ENCODE measurements at regions not wholly inside any gene's neighbourhood (a gene's known extent, or its start where the extent isn't known, plus 50 kb on each side); places are given as distances from the start of the nearest gene placed in this dataset.

- intact Hi-C loops (cut with DNase I; ENCODE audit: low total_unique reads) = no loop called here
- 71 to 82% (median 78%) methylated on average over 15 to 17 of the region's 17 CpGs for WGBS, 5 donors
- no peak for TF ChIP-seq POLR2A (IDR thresholded peaks at IDR 0.05)
- TF ChIP-seq CTCF (IDR thresholded peaks at IDR 0.05) = no peak
- no peak for TF ChIP-seq POLR2AphosphoS5 (IDR thresholded peaks at IDR 0.05)
- no peak for TF ChIP-seq EP300 (IDR thresholded peaks at IDR 0.05)
Observed at GRCh38 chr17:22265807-22266206, 573.5 kb downstream of the KCNJ18 start.

GRCh38 chr17:22266231-22266630, 573.9 kb downstream of the KCNJ18 start:
- intact Hi-C loops (cut with DNase I; ENCODE audit: low total_unique reads) = no loop called here

More at GRCh38 chr17:22265807-22266206, 573.5 kb downstream of the KCNJ18 start:
- Histone ChIP-seq H3K36me3 (no peaks in the 10 kb centered on the region), H3K4me3 (no peak overlapping the region), H3K27ac (no peak overlapping the region), H3K4me1 (no peaks in the 10 kb centered on the region), H3K9me3 (peaks cover 0 to 68% (median 33%) of the 10 kb centered on the region in 4 donors), H3K27me3 (no peaks in the 10 kb centered on the region)
- peak in 1 of 2 donors; percentile 13 for DNase-seq

GRCh38 chr17:22267019-22267418, 574.7 kb downstream of the KCNJ18 start:
- TF ChIP-seq CTCF (IDR thresholded peaks at IDR 0.05) (no peak), POLR2AphosphoS5 (IDR thresholded peaks at IDR 0.05) (no peak), POLR2A (IDR thresholded peaks at IDR 0.05) (no peak), EP300 (IDR thresholded peaks at IDR 0.05) (no peak)
- DNase-seq = no peak
- Histone ChIP-seq H3K9me3 (peaks cover 0 to 78% (median 34%) of the 10 kb centered on the region in 4 donors), H3K36me3 (no peaks in the 10 kb centered on the region), H3K27ac (no peak overlapping the region), H3K4me3 (no peak overlapping the region), H3K27me3 (no peaks in the 10 kb centered on the region), H3K4me1 (no peaks in the 10 kb centered on the region)
- intact Hi-C loops (cut with DNase I; ENCODE audit: low total_unique reads) = no loop called here
- 87 to 92% (median 89%) methylated on average over 9 of the region's 9 CpGs for WGBS, 5 donors

More at GRCh38 chr17:22266231-22266630, 573.9 kb downstream of the KCNJ18 start:
- Histone ChIP-seq H3K9me3 (peaks cover 0 to 71% (median 34%) of the 10 kb centered on the region in 4 donors), H3K4me3 (no peak overlapping the region), H3K4me1 (no peaks in the 10 kb centered on the region), H3K27me3 (no peaks in the 10 kb centered on the region), H3K36me3 (no peaks in the 10 kb centered on the region), H3K27ac (no peak overlapping the region)
- peak in 1 of 2 donors; percentile 17 for DNase-seq
- WGBS, 5 donors = 63 to 73% (median 65%) methylated on average over 17 to 18 of the region's 18 CpGs
- TF ChIP-seq CTCF (IDR thresholded peaks at IDR 0.05) = no peak
- TF ChIP-seq POLR2AphosphoS5 (IDR thresholded peaks at IDR 0.05) = no peak
- no peak for TF ChIP-seq POLR2A (IDR thresholded peaks at IDR 0.05)
- no peak for TF ChIP-seq EP300 (IDR thresholded peaks at IDR 0.05)

GRCh38 chr17:22268214-22268911, 576.0 kb downstream of the KCNJ18 start:
- peak in 1 of 2 donors; percentile 24 for DNase-seq
- no peaks in the 10 kb centered on the region for H3K36me3 ChIP-seq
- WGBS, 5 donors = 68 to 83% (median 78%) methylated on average over 24 to 25 of the region's 25 CpGs
- intact Hi-C loops (cut with DNase I; ENCODE audit: low total_unique reads) = no loop called here
- no peak for TF ChIP-seq POLR2AphosphoS5 (IDR thresholded peaks at IDR 0.05)
- no peak for TF ChIP-seq POLR2A (IDR thresholded peaks at IDR 0.05)
- H3K9me3 ChIP-seq = peaks cover 0 to 74% (median 34%) of the 10 kb centered on the region in 4 donors
- no peak overlapping the region for H3K4me3 ChIP-seq
- no peaks in the 10 kb centered on the region for H3K4me1 ChIP-seq
- H3K27me3 ChIP-seq = no peaks in the 10 kb centered on the region
- no peak overlapping the region for H3K27ac ChIP-seq

GRCh38 chr17:22268912-22269220, 576.5 kb downstream of the KCNJ18 start:
- H3K27ac ChIP-seq = no peak overlapping the region
- intact Hi-C loops (cut with DNase I; ENCODE audit: low total_unique reads) = no loop called here
- H3K4me3 ChIP-seq = no peak overlapping the region
- no peaks in the 10 kb centered on the region for H3K4me1 ChIP-seq
- WGBS, 5 donors = 61 to 76% (median 71%) methylated on average over 13 of the region's 13 CpGs
- no peaks in the 10 kb centered on the region for H3K36me3 ChIP-seq
- DNase-seq = peak in 1 of 2 donors; percentile 10
- no peak for TF ChIP-seq POLR2A (IDR thresholded peaks at IDR 0.05)
- TF ChIP-seq EP300 (IDR thresholded peaks at IDR 0.05) = no peak
- TF ChIP-seq POLR2AphosphoS5 (IDR thresholded peaks at IDR 0.05) = no peak
- no peak for TF ChIP-seq CTCF (IDR thresholded peaks at IDR 0.05)
- no peaks in the 10 kb centered on the region for H3K27me3 ChIP-seq
- H3K9me3 ChIP-seq = peaks cover 0 to 69% (median 32%) of the 10 kb centered on the region in 4 donors
